ENCODE measurements at regions not wholly inside any gene's neighbourhood (a gene's known extent, or its start where the extent isn't known, plus 50 kb on each side); places are given as distances from the start of the nearest gene placed in this dataset.

- no peak overlapping the region for H3K27ac ChIP-seq (ENCODE audit: low read depth in 1 of 3, low read length in 2 of 3)
- H3K27me3 ChIP-seq (ENCODE audit: control insufficient read depth in 3 of 3, insufficient read depth in 3 of 3, low read length in 3 of 3) = no peaks in the 10 kb centered on the region
- H3K9me3 ChIP-seq (ENCODE audit: control insufficient read depth in 2 of 2, insufficient read depth in 1 of 2, low read depth in 1 of 2, low read length in 1 of 2) = peaks cover 0 to 5% of the 10 kb centered on the region in 2 donors
- no peaks in the 10 kb centered on the region for H3K36me3 ChIP-seq (ENCODE audit: control insufficient read depth in 3 of 3, insufficient read depth in 2 of 3, low read depth in 1 of 3, low read length in 3 of 3)
- H3K4me3 ChIP-seq (ENCODE audit: low read depth in 1 of 3, low read length in 3 of 3) = no peak overlapping the region
- no peak for DNase-seq
- WGBS, 3 donors = 90 to 92% (median 91%) methylated on average over 5 of the region's 5 CpGs
- FAIRE-seq = no peak
- no peaks in the 10 kb centered on the region for H3K4me1 ChIP-seq (ENCODE audit: control insufficient read depth in 3 of 3, insufficient read depth in 2 of 3, low read depth in 1 of 3, low read length in 2 of 3)
These were observed 79.0 kb downstream of the LBH start for GRCh38 chr2:30310371-30310770.

DNA sequence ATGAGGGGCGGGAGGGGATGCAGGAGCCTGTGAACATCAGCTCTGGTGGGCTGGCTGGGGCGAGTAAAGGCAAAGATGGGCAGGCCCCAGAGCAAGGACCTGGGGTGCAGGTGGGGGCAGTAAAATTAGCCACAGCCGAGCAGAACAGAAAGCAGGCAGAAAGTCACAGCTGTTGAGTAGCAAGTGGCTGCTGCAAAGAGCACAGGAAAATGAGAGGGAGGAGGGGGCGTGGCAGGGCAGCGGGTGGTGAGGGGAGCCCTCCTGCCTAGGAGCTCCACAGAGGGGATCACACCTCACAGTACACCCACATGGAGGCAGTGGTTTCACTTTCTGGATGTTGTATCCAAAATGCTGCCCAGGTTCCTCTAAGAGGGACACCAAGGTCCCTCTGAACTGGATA, 79.6 kb downstream of the LBH start:
- 73 to 83% (median 80%) methylated on average over 5 of the region's 5 CpGs for WGBS, 3 donors
- no peak for FAIRE-seq

DNA sequence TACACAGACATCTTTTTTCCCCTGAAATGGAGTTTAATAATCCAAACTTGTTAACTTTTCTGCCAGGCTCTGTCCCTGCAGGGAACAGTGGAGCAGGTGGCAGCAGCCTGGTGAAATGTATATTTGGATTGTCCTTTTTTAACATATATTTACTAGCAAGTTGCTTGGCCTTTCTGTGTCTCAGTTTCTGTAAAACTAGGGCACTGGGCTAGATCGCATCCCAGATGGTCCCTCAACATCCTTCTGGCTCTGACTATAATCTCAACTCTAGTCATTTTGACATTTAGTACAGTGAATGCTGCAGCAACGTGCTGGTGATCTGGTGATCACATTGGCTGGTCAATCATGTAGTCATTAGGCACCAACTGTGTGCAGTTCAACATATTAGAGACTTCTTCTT, 80.4 kb downstream of the LBH start:
- no peak overlapping the region for H3K27ac ChIP-seq (ENCODE audit: low read depth in 1 of 3, low read length in 2 of 3)
- no peaks in the 10 kb centered on the region for H3K36me3 ChIP-seq (ENCODE audit: control insufficient read depth in 3 of 3, insufficient read depth in 2 of 3, low read depth in 1 of 3, low read length in 3 of 3)
- H3K4me3 ChIP-seq (ENCODE audit: low read depth in 1 of 3, low read length in 3 of 3) = no peak overlapping the region
- no peaks in the 10 kb centered on the region for H3K4me1 ChIP-seq (ENCODE audit: control insufficient read depth in 3 of 3, insufficient read depth in 2 of 3, low read depth in 1 of 3, low read length in 2 of 3)
- FAIRE-seq (no peak), DNase-seq (no peak)
- H3K27me3 ChIP-seq (ENCODE audit: control insufficient read depth in 3 of 3, insufficient read depth in 3 of 3, low read length in 3 of 3) = no peaks in the 10 kb centered on the region
- H3K9me3 ChIP-seq (ENCODE audit: control insufficient read depth in 2 of 2, insufficient read depth in 1 of 2, low read depth in 1 of 2, low read length in 1 of 2) = peaks cover 0 to 5% of the 10 kb centered on the region in 2 donors
- WGBS, 3 donors = 91 to 95% (median 91%) methylated on average over 2 of the region's 2 CpGs

More for the DNA sequence above, 79.6 kb downstream of the LBH start:
- no peak for DNase-seq
- Histone ChIP-seq H3K36me3 (ENCODE audit: control insufficient read depth in 3 of 3, insufficient read depth in 2 of 3, low read depth in 1 of 3, low read length in 3 of 3) (no peaks in the 10 kb centered on the region), H3K4me3 (ENCODE audit: low read depth in 1 of 3, low read length in 3 of 3) (no peak overlapping the region), H3K4me1 (ENCODE audit: control insufficient read depth in 3 of 3, insufficient read depth in 2 of 3, low read depth in 1 of 3, low read length in 2 of 3) (no peaks in the 10 kb centered on the region), H3K27ac (ENCODE audit: low read depth in 1 of 3, low read length in 2 of 3) (no peak overlapping the region), H3K27me3 (ENCODE audit: control insufficient read depth in 3 of 3, insufficient read depth in 3 of 3, low read length in 3 of 3) (no peaks in the 10 kb centered on the region), H3K9me3 (ENCODE audit: control insufficient read depth in 2 of 2, insufficient read depth in 1 of 2, low read depth in 1 of 2, low read length in 1 of 2) (peaks cover 0 to 5% of the 10 kb centered on the region in 2 donors)

DNA sequence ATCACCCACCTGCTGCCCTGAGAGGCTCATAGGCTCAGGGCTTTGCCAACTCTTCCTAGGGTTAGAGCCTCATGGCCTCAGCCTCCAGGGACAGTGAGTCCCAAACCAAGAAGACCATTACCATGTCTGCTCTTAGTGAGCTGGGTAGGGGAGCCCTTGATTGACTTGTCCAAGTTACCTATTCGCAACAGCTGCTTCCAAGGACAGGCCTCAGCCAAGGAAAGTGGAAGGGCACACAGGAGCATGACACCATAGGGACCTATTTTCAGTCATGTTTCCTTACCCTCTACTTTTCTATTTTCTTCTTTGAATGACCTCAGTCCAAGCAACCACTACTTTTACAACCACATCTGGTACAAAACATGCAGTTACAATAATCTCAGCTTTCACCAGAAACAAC, 81.6 kb downstream of the LBH start:
- DNase-seq (no peak), FAIRE-seq (no peak)
- H3K9me3 ChIP-seq (ENCODE audit: control insufficient read depth in 2 of 2, insufficient read depth in 1 of 2, low read depth in 1 of 2, low read length in 1 of 2) = peaks cover 0 to 5% of the 10 kb centered on the region in 2 donors
- WGBS, 3 donors = 97 to 100% (median 100%) methylated on average over 1 of the region's 1 CpG
- no peaks in the 10 kb centered on the region for H3K36me3 ChIP-seq (ENCODE audit: control insufficient read depth in 3 of 3, insufficient read depth in 2 of 3, low read depth in 1 of 3, low read length in 3 of 3)
- no peak overlapping the region for H3K4me3 ChIP-seq (ENCODE audit: low read depth in 1 of 3, low read length in 3 of 3)
- H3K27ac ChIP-seq (ENCODE audit: low read depth in 1 of 3, low read length in 2 of 3) = no peak overlapping the region
- no peaks in the 10 kb centered on the region for H3K4me1 ChIP-seq (ENCODE audit: control insufficient read depth in 3 of 3, insufficient read depth in 2 of 3, low read depth in 1 of 3, low read length in 2 of 3)
- no peaks in the 10 kb centered on the region for H3K27me3 ChIP-seq (ENCODE audit: control insufficient read depth in 3 of 3, insufficient read depth in 3 of 3, low read length in 3 of 3)

GRCh38 chr2:30314981-30315380, 83.6 kb downstream of the LBH start:
- no peak overlapping the region for H3K4me3 ChIP-seq (ENCODE audit: low read depth in 1 of 3, low read length in 3 of 3)
- H3K27ac ChIP-seq (ENCODE audit: low read depth in 1 of 3, low read length in 2 of 3) = no peak overlapping the region
- FAIRE-seq (no peak), DNase-seq (no peak)
- 81 to 86% (median 83%) methylated on average over 3 of the region's 3 CpGs for WGBS, 3 donors
- H3K36me3 ChIP-seq (ENCODE audit: control insufficient read depth in 3 of 3, insufficient read depth in 2 of 3, low read depth in 1 of 3, low read length in 3 of 3) = no peaks in the 10 kb centered on the region
- peaks cover 0 to 5% of the 10 kb centered on the region in 2 donors for H3K9me3 ChIP-seq (ENCODE audit: control insufficient read depth in 2 of 2, insufficient read depth in 1 of 2, low read depth in 1 of 2, low read length in 1 of 2)
- H3K4me1 ChIP-seq (ENCODE audit: control insufficient read depth in 3 of 3, insufficient read depth in 2 of 3, low read depth in 1 of 3, low read length in 2 of 3) = no peaks in the 10 kb centered on the region
- no peaks in the 10 kb centered on the region for H3K27me3 ChIP-seq (ENCODE audit: control insufficient read depth in 3 of 3, insufficient read depth in 3 of 3, low read length in 3 of 3)

- H3K27ac ChIP-seq (ENCODE audit: low read depth in 1 of 3, low read length in 2 of 3) = no peak overlapping the region
- peaks cover 0 to 5% of the 10 kb centered on the region in 2 donors for H3K9me3 ChIP-seq (ENCODE audit: control insufficient read depth in 2 of 2, insufficient read depth in 1 of 2, low read depth in 1 of 2, low read length in 1 of 2)
- no peaks in the 10 kb centered on the region for H3K36me3 ChIP-seq (ENCODE audit: control insufficient read depth in 3 of 3, insufficient read depth in 2 of 3, low read depth in 1 of 3, low read length in 3 of 3)
- no peaks in the 10 kb centered on the region for H3K4me1 ChIP-seq (ENCODE audit: control insufficient read depth in 3 of 3, insufficient read depth in 2 of 3, low read depth in 1 of 3, low read length in 2 of 3)
- no peaks in the 10 kb centered on the region for H3K27me3 ChIP-seq (ENCODE audit: control insufficient read depth in 3 of 3, insufficient read depth in 3 of 3, low read length in 3 of 3)
- DNase-seq (no peak), FAIRE-seq (no peak)
- 68 to 77% (median 68%) methylated on average over 3 of the region's 3 CpGs for WGBS, 3 donors
- no peak overlapping the region for H3K4me3 ChIP-seq (ENCODE audit: low read depth in 1 of 3, low read length in 3 of 3)
These were observed 84.2 kb downstream of the LBH start for GRCh38 chr2:30315391-30316063.

DNA sequence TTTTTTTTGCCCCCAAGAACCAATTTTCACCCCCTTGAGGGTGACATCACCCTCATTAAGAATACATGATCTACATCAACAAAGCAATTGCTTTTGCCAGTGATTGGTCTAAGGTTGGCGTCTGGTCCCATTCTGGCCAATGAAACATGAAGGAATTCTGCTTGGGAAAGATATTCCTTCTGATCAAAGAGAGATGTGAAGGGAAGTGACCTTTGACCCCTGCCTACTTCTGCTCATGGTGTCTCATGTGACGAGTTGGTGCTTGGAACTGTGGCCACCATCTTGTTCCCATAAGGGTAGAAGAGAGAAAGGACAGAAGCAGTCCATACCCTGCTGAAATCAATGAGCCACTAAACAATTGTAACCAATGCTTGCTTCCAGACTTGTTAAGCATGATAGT, 85.1 kb downstream of the LBH start:
- no peak for FAIRE-seq
- 93 to 95% (median 93%) methylated on average over 2 of the region's 2 CpGs for WGBS, 3 donors

GRCh38 chr2:30318987-30319782, 87.9 kb downstream of the LBH start:
- H3K4me1 ChIP-seq (ENCODE audit: control insufficient read depth in 3 of 3, insufficient read depth in 2 of 3, low read depth in 1 of 3, low read length in 2 of 3) = no peaks in the 10 kb centered on the region
- no peaks in the 10 kb centered on the region for H3K27me3 ChIP-seq (ENCODE audit: control insufficient read depth in 3 of 3, insufficient read depth in 3 of 3, low read length in 3 of 3)
- FAIRE-seq (no peak), DNase-seq (no peak)
- H3K36me3 ChIP-seq (ENCODE audit: control insufficient read depth in 3 of 3, insufficient read depth in 2 of 3, low read depth in 1 of 3, low read length in 3 of 3) = no peaks in the 10 kb centered on the region
- H3K27ac ChIP-seq (ENCODE audit: low read depth in 1 of 3, low read length in 2 of 3) = no peak overlapping the region
- no peak overlapping the region for H3K4me3 ChIP-seq (ENCODE audit: low read depth in 1 of 3, low read length in 3 of 3)
- H3K9me3 ChIP-seq (ENCODE audit: control insufficient read depth in 2 of 2, insufficient read depth in 1 of 2, low read depth in 1 of 2, low read length in 1 of 2) = peaks cover 0 to 5% of the 10 kb centered on the region in 2 donors
- WGBS, 3 donors = 74 to 91% (median 87%) methylated on average over 8 of the region's 8 CpGs

More for the DNA sequence above, 85.1 kb downstream of the LBH start:
- no peaks in the 10 kb centered on the region for H3K27me3 ChIP-seq (ENCODE audit: control insufficient read depth in 3 of 3, insufficient read depth in 3 of 3, low read length in 3 of 3)
- DNase-seq = no peak
- H3K36me3 ChIP-seq (ENCODE audit: control insufficient read depth in 3 of 3, insufficient read depth in 2 of 3, low read depth in 1 of 3, low read length in 3 of 3) = no peaks in the 10 kb centered on the region
- no peak overlapping the region for H3K4me3 ChIP-seq (ENCODE audit: low read depth in 1 of 3, low read length in 3 of 3)
- H3K4me1 ChIP-seq (ENCODE audit: control insufficient read depth in 3 of 3, insufficient read depth in 2 of 3, low read depth in 1 of 3, low read length in 2 of 3) = no peaks in the 10 kb centered on the region
- no peak overlapping the region for H3K27ac ChIP-seq (ENCODE audit: low read depth in 1 of 3, low read length in 2 of 3)
- H3K9me3 ChIP-seq (ENCODE audit: control insufficient read depth in 2 of 2, insufficient read depth in 1 of 2, low read depth in 1 of 2, low read length in 1 of 2) = peaks cover 0 to 5% of the 10 kb centered on the region in 2 donors

Measured in small intestine (tissue), 7 donors.